Activated CD4-positive, alpha-beta T cell treated with anti-CD3 and anti-CD28 coated beads, Interleukin-2, amount 10 ng/mL, durations not matched to agents 24 days and 14 days (primary cell): ENCODE measurements at regions not wholly inside any gene's neighbourhood (a gene's known extent, or its start where the extent isn't known, plus 50 kb on each side); places are given as distances from the start of the nearest gene placed in this dataset.
A peak's percentile ranks its signal among the peaks of the same experiment; 100 is the strongest.

Experiments used
- DNase-seq: peaks from one replicate; pipeline ENCODE4 v3.0.0; 2022
- H3K27ac Mint-ChIP-seq: one replicate; pipeline ENCODE4 v1.8.0; 2022; ENCODE audit warnings: mild to moderate bottlenecking, mixed read lengths
- H3K27me3 Mint-ChIP-seq: one replicate; pipeline ENCODE4 v1.8.0; 2022; ENCODE audit warnings: mixed read lengths
- H3K36me3 Mint-ChIP-seq: one replicate; pipeline ENCODE4 v1.8.0; 2022; ENCODE audit warnings: low read depth, mild to moderate bottlenecking, mixed read lengths
- H3K4me1 Mint-ChIP-seq: one replicate; pipeline ENCODE4 v1.8.0; 2021; ENCODE audit warnings: mixed read lengths
- H3K4me3 Mint-ChIP-seq: one replicate; pipeline ENCODE4 v1.8.0; 2022; ENCODE audit warnings: mild to moderate bottlenecking, moderate library complexity, mixed read lengths
- H3K9me3 Mint-ChIP-seq: one replicate; pipeline ENCODE4 v1.8.0; 2021; ENCODE audit warnings: mixed read lengths
- intact Hi-C: fragments of 100-400 bp; cut with micrococcal nuclease; formaldehyde crosslinking; loops from one replicate; pipeline ENCODE4 v1.15.1; 2023

- H3K27ac Mint-ChIP-seq: no peak overlapping the region
- H3K27me3 Mint-ChIP-seq: no peaks in the 10 kb centered on the region
- no peak overlapping the region for H3K4me3 Mint-ChIP-seq
- H3K9me3 Mint-ChIP-seq: no peaks in the 10 kb centered on the region
- no peaks in the 10 kb centered on the region for H3K4me1 Mint-ChIP-seq
- intact Hi-C loops: no loop called here
- no peak for DNase-seq
- H3K36me3 Mint-ChIP-seq: no peaks in the 10 kb centered on the region
Observed at GRCh38 chr13:72029981-72030380, 163.0 kb upstream of the DACH1 start.

- no peak overlapping the region for H3K4me3 Mint-ChIP-seq
- intact Hi-C loops: no loop called here
- DNase-seq: no peak
- no peaks in the 10 kb centered on the region for H3K36me3 Mint-ChIP-seq
- H3K27ac Mint-ChIP-seq: no peak overlapping the region
- H3K9me3 Mint-ChIP-seq: no peaks in the 10 kb centered on the region
- H3K4me1 Mint-ChIP-seq: no peaks in the 10 kb centered on the region
- no peaks in the 10 kb centered on the region for H3K27me3 Mint-ChIP-seq
Observed at GRCh38 chr13:72025836-72026235, 158.8 kb upstream of the DACH1 start.

- Mint-ChIP-seq H3K4me3 (no peak overlapping the region), H3K27ac (no peak overlapping the region), H3K27me3 (no peaks in the 10 kb centered on the region), H3K9me3 (no peaks in the 10 kb centered on the region), H3K4me1 (no peaks in the 10 kb centered on the region), H3K36me3 (no peaks in the 10 kb centered on the region)
- no peak for DNase-seq
- intact Hi-C loops: no loop called here
Observed at GRCh38 chr13:72023895-72024294, 156.9 kb upstream of the DACH1 start.

GRCh38 chr13:72005455-72005854 is 138.5 kb upstream of the DACH1 start:
- Mint-ChIP-seq H3K9me3 (no peaks in the 10 kb centered on the region), H3K27ac (no peak overlapping the region), H3K4me3 (no peak overlapping the region), H3K36me3 (no peaks in the 10 kb centered on the region), H3K27me3 (no peaks in the 10 kb centered on the region), H3K4me1 (no peaks in the 10 kb centered on the region)
- intact Hi-C loops: no loop called here
- no peak for DNase-seq

- DNase-seq: no peak
- H3K27me3 Mint-ChIP-seq: no peaks in the 10 kb centered on the region
- H3K27ac Mint-ChIP-seq: no peak overlapping the region
- intact Hi-C loops: no loop called here
- H3K4me3 Mint-ChIP-seq: no peak overlapping the region
- no peaks in the 10 kb centered on the region for H3K9me3 Mint-ChIP-seq
- no peaks in the 10 kb centered on the region for H3K4me1 Mint-ChIP-seq
- H3K36me3 Mint-ChIP-seq: no peaks in the 10 kb centered on the region
Observed at GRCh38 chr13:72004784-72005374, 137.9 kb upstream of the DACH1 start.

GRCh38 chr13:72004246-72004645 is 137.2 kb upstream of the DACH1 start:
- DNase-seq: no peak
- Mint-ChIP-seq H3K9me3 (no peaks in the 10 kb centered on the region), H3K36me3 (no peaks in the 10 kb centered on the region), H3K27me3 (no peaks in the 10 kb centered on the region), H3K4me3 (no peak overlapping the region), H3K27ac (no peak overlapping the region), H3K4me1 (no peaks in the 10 kb centered on the region)
- intact Hi-C loops: no loop called here

- intact Hi-C loops: no loop called here
- Mint-ChIP-seq H3K36me3 (no peaks in the 10 kb centered on the region), H3K4me3 (no peak overlapping the region), H3K9me3 (no peaks in the 10 kb centered on the region), H3K27ac (no peak overlapping the region), H3K27me3 (no peaks in the 10 kb centered on the region), H3K4me1 (no peaks in the 10 kb centered on the region)
- no peak for DNase-seq
Observed at GRCh38 chr13:71998223-71998622, 131.2 kb upstream of the DACH1 start.

- H3K27ac Mint-ChIP-seq: no peak overlapping the region
- H3K36me3 Mint-ChIP-seq: no peaks in the 10 kb centered on the region
- DNase-seq: no peak
- H3K9me3 Mint-ChIP-seq: peaks cover 3% of the 10 kb centered on the region
- no peak overlapping the region for H3K4me3 Mint-ChIP-seq
- intact Hi-C loops: no loop called here
- H3K4me1 Mint-ChIP-seq: no peaks in the 10 kb centered on the region
- no peaks in the 10 kb centered on the region for H3K27me3 Mint-ChIP-seq
Observed at GRCh38 chr13:71979616-71980015, 112.6 kb upstream of the DACH1 start.

GRCh38 chr13:71977028-71977427 is 110.0 kb upstream of the DACH1 start:
- no peak overlapping the region for H3K27ac Mint-ChIP-seq
- intact Hi-C loops: no loop called here
- no peaks in the 10 kb centered on the region for H3K36me3 Mint-ChIP-seq
- H3K4me1 Mint-ChIP-seq: no peaks in the 10 kb centered on the region
- no peak for DNase-seq
- H3K27me3 Mint-ChIP-seq: no peaks in the 10 kb centered on the region
- no peaks in the 10 kb centered on the region for H3K9me3 Mint-ChIP-seq
- H3K4me3 Mint-ChIP-seq: no peak overlapping the region

- DNase-seq: no peak
- no peaks in the 10 kb centered on the region for H3K9me3 Mint-ChIP-seq
- H3K36me3 Mint-ChIP-seq: no peaks in the 10 kb centered on the region
- H3K4me1 Mint-ChIP-seq: peaks cover 2% of the 10 kb centered on the region
- H3K27me3 Mint-ChIP-seq: no peaks in the 10 kb centered on the region
- H3K4me3 Mint-ChIP-seq: no peak overlapping the region
- H3K27ac Mint-ChIP-seq: no peak overlapping the region
- intact Hi-C loops: no loop called here
Observed at GRCh38 chr13:71967990-71968389, 101.0 kb upstream of the DACH1 start.

- intact Hi-C loops: no loop called here
- DNase-seq: no peak
- Mint-ChIP-seq H3K4me1 (peaks cover 2% of the 10 kb centered on the region), H3K27me3 (no peaks in the 10 kb centered on the region), H3K27ac (no peak overlapping the region), H3K36me3 (no peaks in the 10 kb centered on the region), H3K9me3 (no peaks in the 10 kb centered on the region), H3K4me3 (peak overlapping the region; percentile 34)
Observed at GRCh38 chr13:71964491-71965100, 97.6 kb upstream of the DACH1 start.

- Mint-ChIP-seq H3K27me3 (no peaks in the 10 kb centered on the region), H3K4me3 (no peak overlapping the region), H3K36me3 (no peaks in the 10 kb centered on the region), H3K4me1 (peaks cover 2% of the 10 kb centered on the region), H3K27ac (no peak overlapping the region), H3K9me3 (no peaks in the 10 kb centered on the region)
- DNase-seq: no peak
- intact Hi-C loops: no loop called here
Observed at GRCh38 chr13:71962735-71963134, 95.7 kb upstream of the DACH1 start.

- Mint-ChIP-seq H3K27ac (no peak overlapping the region), H3K4me3 (no peak overlapping the region), H3K27me3 (no peaks in the 10 kb centered on the region), H3K9me3 (no peaks in the 10 kb centered on the region), H3K36me3 (no peaks in the 10 kb centered on the region), H3K4me1 (peaks cover 2% of the 10 kb centered on the region)
- DNase-seq: no peak
- intact Hi-C loops: no loop called here
Observed at GRCh38 chr13:71962126-71962525, 95.1 kb upstream of the DACH1 start.

GRCh38 chr13:71949441-71949840 is 82.4 kb upstream of the DACH1 start:
- no peak for DNase-seq
- no peaks in the 10 kb centered on the region for H3K27me3 Mint-ChIP-seq
- intact Hi-C loops: no loop called here
- H3K27ac Mint-ChIP-seq: no peak overlapping the region
- H3K36me3 Mint-ChIP-seq: no peaks in the 10 kb centered on the region
- H3K4me3 Mint-ChIP-seq: no peak overlapping the region
- no peaks in the 10 kb centered on the region for H3K4me1 Mint-ChIP-seq
- H3K9me3 Mint-ChIP-seq: no peaks in the 10 kb centered on the region

- Mint-ChIP-seq H3K27me3 (no peaks in the 10 kb centered on the region), H3K9me3 (no peaks in the 10 kb centered on the region), H3K36me3 (no peaks in the 10 kb centered on the region), H3K4me3 (no peak overlapping the region), H3K27ac (no peak overlapping the region), H3K4me1 (no peaks in the 10 kb centered on the region)
- intact Hi-C loops: no loop called here
- no peak for DNase-seq
Observed at GRCh38 chr13:71939186-71939585, 72.2 kb upstream of the DACH1 start.
